Gastrocnemius medialis (tissue), 4 donors: ENCODE measurements at regions not wholly inside any gene's neighbourhood (a gene's known extent, or its start where the extent isn't known, plus 50 kb on each side); places are given as distances from the start of the nearest gene placed in this dataset.

ENCODE experiments used
- POLR2A ChIP-seq, 2 donors: fragments of 450-650 bp; IDR thresholded peaks; one replicate each; pipeline ENCODE4 v1.6.1; 2017; ENCODE audit warnings: antibody characterized with exemption in 2 of 2, mild to moderate bottlenecking in 2 of 2, moderate library complexity in 2 of 2
- TF ChIP-seq, protein P1 (sequence below), 5 experiments: fragments of 450-650 bp in 3 of 5; fragments of 200-600 bp in 2 of 5; sonication (generic) in 2 of 5; IDR thresholded peaks in 4 of 5; conservative IDR thresholded peaks in 1 of 5; 1 replicate in 4 of 5; 2 replicates in 1 of 5; pipeline ENCODE4 v1.5.1; 2016 to 2019; ENCODE audit warnings: antibody characterized with exemption in 5 of 5, mild to moderate bottlenecking in 3 of 5, moderate library complexity in 3 of 5

DNA sequence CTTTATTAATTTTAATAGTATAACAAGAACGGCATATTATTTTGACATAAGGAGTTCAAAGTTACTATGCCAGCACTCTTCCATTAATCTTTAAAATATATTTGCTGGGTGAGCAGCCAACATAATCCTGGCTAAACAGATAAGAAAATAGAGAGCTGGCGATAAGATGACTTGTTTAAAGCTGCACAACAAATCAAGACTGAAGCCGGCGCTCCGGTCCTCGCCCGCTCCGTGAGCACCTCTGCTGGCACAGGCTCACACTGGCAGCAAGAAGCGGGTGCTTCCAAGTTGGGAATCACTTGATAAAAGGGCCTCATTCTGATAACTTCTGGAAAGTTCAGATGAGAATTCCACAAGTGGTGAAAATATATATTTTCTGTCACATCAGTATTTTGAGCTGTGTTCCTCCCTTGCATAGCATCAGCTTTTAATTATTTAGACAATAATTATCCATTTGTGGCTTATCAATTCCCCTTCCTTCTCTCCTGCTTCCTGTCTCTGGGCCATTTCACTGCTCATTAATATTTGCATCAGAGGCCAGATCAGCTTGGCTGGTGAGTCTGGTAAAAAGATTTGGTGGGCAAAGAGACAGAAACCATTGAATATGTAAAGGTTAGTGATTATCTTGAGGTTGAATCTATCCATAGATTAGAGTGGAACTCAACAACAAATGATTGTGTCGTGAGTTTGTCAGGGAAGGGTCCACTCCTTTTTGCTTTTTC, 205.3 kb downstream of the MZT1 start:
- TF ChIP-seq, protein P1, sequence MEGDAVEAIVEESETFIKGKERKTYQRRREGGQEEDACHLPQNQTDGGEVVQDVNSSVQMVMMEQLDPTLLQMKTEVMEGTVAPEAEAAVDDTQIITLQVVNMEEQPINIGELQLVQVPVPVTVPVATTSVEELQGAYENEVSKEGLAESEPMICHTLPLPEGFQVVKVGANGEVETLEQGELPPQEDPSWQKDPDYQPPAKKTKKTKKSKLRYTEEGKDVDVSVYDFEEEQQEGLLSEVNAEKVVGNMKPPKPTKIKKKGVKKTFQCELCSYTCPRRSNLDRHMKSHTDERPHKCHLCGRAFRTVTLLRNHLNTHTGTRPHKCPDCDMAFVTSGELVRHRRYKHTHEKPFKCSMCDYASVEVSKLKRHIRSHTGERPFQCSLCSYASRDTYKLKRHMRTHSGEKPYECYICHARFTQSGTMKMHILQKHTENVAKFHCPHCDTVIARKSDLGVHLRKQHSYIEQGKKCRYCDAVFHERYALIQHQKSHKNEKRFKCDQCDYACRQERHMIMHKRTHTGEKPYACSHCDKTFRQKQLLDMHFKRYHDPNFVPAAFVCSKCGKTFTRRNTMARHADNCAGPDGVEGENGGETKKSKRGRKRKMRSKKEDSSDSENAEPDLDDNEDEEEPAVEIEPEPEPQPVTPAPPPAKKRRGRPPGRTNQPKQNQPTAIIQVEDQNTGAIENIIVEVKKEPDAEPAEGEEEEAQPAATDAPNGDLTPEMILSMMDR (IDR thresholded peaks at IDR 0.05 in 4 of 5, conservative IDR thresholded peaks at IDR 0.05 in 1 of 5): no peak
- no peak for TF ChIP-seq POLR2A (IDR thresholded peaks at IDR 0.05)
